HCT116 (cell line): ENCODE measurements at regions not wholly inside any gene's neighbourhood (a gene's known extent, or its start where the extent isn't known, plus 50 kb on each side); places are given as distances from the start of the nearest gene placed in this dataset.

Source experiments
- ATAC-seq: fragments of 200-7000 bp; cut with Tn5 transposase; 2 replicates; pipeline ENCODE4 v1.9.1; 2020; ENCODE audit warnings: mild to moderate bottlenecking, moderate library complexity
- BruUV-seq: library from RNA; stranded (reverse); fragments of 400-500 nt; replicated peaks from 2 replicates; lab custom pipeline; 2021; lab: Mats Ljungman, UMichigan
- CTCF ChIA-PET: fragments of 300-600 bp; sonication (Branson Sonifier 250); formaldehyde crosslinking; loops from one replicate; lab custom pipeline; 2021; ENCODE audit warnings: antibody characterized with exemption; lab: Charles Lee
- POLR2A ChIA-PET: fragments of 300-600, 350-600 bp; sonication (Branson Sonifier 250); formaldehyde crosslinking; loops from one replicate; lab custom pipeline; 2021; ENCODE audit warnings: antibody characterized with exemption; lab: Charles Lee
- RAD21 ChIA-PET, 2 experiments: fragments of 300-600 bp; sonication (Branson Sonifier 250); formaldehyde crosslinking; loops; one replicate each; lab custom pipeline; 2023; ENCODE audit warnings: low total read pairs in 2 of 2; ENCODE audit not compliant: uncharacterized antibody in 2 of 2, unreplicated experiment in 2 of 2, low non-redundant PET in 1 of 2; lab: Charles Lee
- DNase-seq: peaks from one replicate; pipeline ENCODE4 v3.0.0-alpha.2; 2010; ENCODE audit warnings: low read depth, low spot score
- H2AFZ ChIP-seq: fragments of 200-600 bp; shearing (Covaris generic), sonication (generic); 2 replicates; pipeline ENCODE4 v1.6.1; 2017; ENCODE audit warnings: low read depth, mixed run types, mixed read lengths, antibody characterized with exemption, low read length; ENCODE audit not compliant: poor library complexity, severe bottlenecking
- H3K27ac ChIP-seq: 2 replicates; pipeline ENCODE4 v1.5.1; 2012; ENCODE audit warnings: low read depth, low read length
- H3K27me3 ChIP-seq: fragments of 200-600 bp; sonication (generic); 2 replicates; pipeline ENCODE4 v1.6.1; 2016; ENCODE audit warnings: mixed run types, low read length, mixed read lengths; ENCODE audit not compliant: insufficient read depth
- H3K36me3 ChIP-seq, 2 experiments: fragments of 200-500 bp in 1 of 2; fragments of 200-600 bp in 1 of 2; sonication (Bioruptor generic) in 1 of 2; sonication (generic) in 1 of 2; 2 replicates each; pipeline versions ENCODE4 v1.5.1 to v1.6.1; 2014 to 2016; ENCODE audit warnings: low read length in 2 of 2, inconsistent platforms in 1 of 2, mixed read lengths in 1 of 2, mixed run types in 1 of 2; ENCODE audit not compliant: insufficient read depth in 2 of 2, control insufficient read depth in 1 of 2
- H3K4me1 ChIP-seq, 2 experiments: fragments of 200-600 bp in 1 of 2; sonication (generic) in 1 of 2; 2 replicates each; pipeline versions ENCODE4 v1.5.1 to v1.6.1; 2012 to 2017; ENCODE audit warnings: low read length in 2 of 2, inconsistent platforms in 1 of 2, mild to moderate bottlenecking in 1 of 2, mixed read lengths in 1 of 2, mixed run types in 1 of 2, moderate library complexity in 1 of 2; ENCODE audit not compliant: insufficient read depth in 2 of 2, control insufficient read depth in 1 of 2
- H3K4me2 ChIP-seq: fragments of 200-600 bp; sonication (generic); 2 replicates; pipeline ENCODE4 v1.6.1; 2017; ENCODE audit warnings: mixed run types, low read length, mixed read lengths
- H3K4me3 ChIP-seq, 2 experiments: fragments of 200-600 bp in 1 of 2; sonication (generic) in 1 of 2; replicated peaks in 1 of 2; 2 replicates each; pipeline ENCODE4 v1.5.1; 2011 to 2016; ENCODE audit warnings: low read length in 2 of 2, control low read depth in 1 of 2, low read depth in 1 of 2, mild to moderate bottlenecking in 1 of 2, mixed read lengths in 1 of 2, mixed run types in 1 of 2
- H3K79me2 ChIP-seq: fragments of 200-600 bp; sonication (generic); 2 replicates; pipeline ENCODE4 v1.6.1; 2017; ENCODE audit warnings: mild to moderate bottlenecking, mixed run types, low read length, moderate library complexity, mixed read lengths; ENCODE audit not compliant: insufficient read depth
- H3K9ac ChIP-seq: fragments of 200-600 bp; sonication (generic); 2 replicates; pipeline ENCODE4 v1.6.1; 2016; ENCODE audit warnings: low read length, mixed read lengths
- H3K9me2 ChIP-seq: fragments of 200-600 bp; sonication (generic), shearing (Covaris generic); 2 replicates; pipeline ENCODE4 v1.6.1; 2017; ENCODE audit warnings: mixed run types, mild to moderate bottlenecking, moderate library complexity; ENCODE audit not compliant: insufficient read depth
- H3K9me3 ChIP-seq, 2 experiments: fragments of 200-500 bp in 1 of 2; fragments of 200-600 bp in 1 of 2; sonication (Bioruptor generic) in 1 of 2; sonication (generic) in 1 of 2; 2 replicates each; pipeline ENCODE4 v1.6.1; 2014 to 2017; ENCODE audit warnings: low read length in 2 of 2, mixed read lengths in 2 of 2, inconsistent platforms in 1 of 2, low read depth in 1 of 2, mild to moderate bottlenecking in 1 of 2, mixed run types in 1 of 2, moderate library complexity in 1 of 2; ENCODE audit not compliant: control insufficient read depth in 1 of 2, insufficient read depth in 1 of 2
- H4K20me1 ChIP-seq: fragments of 200-600 bp; sonication (generic), shearing (Covaris generic); 2 replicates; pipeline ENCODE4 v1.6.1; 2017; ENCODE audit warnings: mixed run types, mild to moderate bottlenecking, moderate library complexity; ENCODE audit not compliant: insufficient read depth
- CBX3 ChIP-seq: IDR thresholded peaks from 2 replicates; pipeline ENCODE4 v1.6.1; 2012; ENCODE audit warnings: low read depth
- CEBPB ChIP-seq: IDR thresholded peaks from 2 replicates; pipeline ENCODE4 v1.6.1; 2012; ENCODE audit warnings: low read depth
- CTCF ChIP-seq, 3 experiments: fragments of 200-600 bp in 1 of 3; sonication (generic) in 1 of 3; IDR thresholded peaks in 2 of 3; conservative IDR thresholded peaks in 1 of 3; 2 replicates each; pipeline ENCODE4 v1.5.1; 2012 to 2017; ENCODE audit warnings: low read depth in 2 of 3, low read length in 2 of 3, antibody characterized with exemption in 1 of 3, borderline replicate concordance in 1 of 3, control low read depth in 1 of 3, mild to moderate bottlenecking in 1 of 3, mixed read lengths in 1 of 3, mixed run types in 1 of 3, moderate library complexity in 1 of 3; ENCODE audit not compliant: insufficient read depth in 1 of 3
- EGR1 ChIP-seq: IDR thresholded peaks from 2 replicates; pipeline ENCODE4 v1.6.1; 2012; ENCODE audit warnings: low read depth
- ELF1 ChIP-seq: IDR thresholded peaks from 2 replicates; pipeline ENCODE4 v1.6.1; 2012; ENCODE audit warnings: low read depth, borderline replicate concordance
- EZH2 ChIP-seq: fragments of 200-600 bp; sonication (generic); IDR thresholded peaks from 2 replicates; pipeline ENCODE4 v1.6.1; 2017; ENCODE audit warnings: antibody characterized with exemption, mixed run types
- FOSL1 ChIP-seq: IDR thresholded peaks from 2 replicates; pipeline ENCODE4 v1.6.1; 2012; ENCODE audit warnings: low read depth
- JUND ChIP-seq: IDR thresholded peaks from 2 replicates; pipeline ENCODE4 v1.6.1; 2012
- MAX ChIP-seq: IDR thresholded peaks from 2 replicates; pipeline ENCODE4 v1.6.1; 2012
- POLR2A ChIP-seq: IDR thresholded peaks from 2 replicates; pipeline ENCODE4 v1.7.0; 2011; ENCODE audit warnings: borderline replicate concordance; ENCODE audit not compliant: insufficient read depth, insufficient read length; ENCODE audit errors: extremely low read depth
- POLR2AphosphoS5 ChIP-seq: IDR thresholded peaks from 2 replicates; pipeline ENCODE4 v1.6.1; 2011; ENCODE audit warnings: mild to moderate bottlenecking, low read depth, low read length, moderate library complexity
- RAD21 ChIP-seq: IDR thresholded peaks from 2 replicates; pipeline ENCODE4 v1.6.1; 2012; ENCODE audit warnings: low read depth, mild to moderate bottlenecking
- REST ChIP-seq: IDR thresholded peaks from 2 replicates; pipeline ENCODE4 v1.6.1; 2012; ENCODE audit warnings: low read depth
- SIN3A ChIP-seq: IDR thresholded peaks from 2 replicates; pipeline ENCODE4 v1.6.1; 2012; ENCODE audit warnings: low read depth
- TCF7L2 ChIP-seq: IDR thresholded peaks from 2 replicates; pipeline ENCODE4 v1.7.0; 2011; ENCODE audit warnings: borderline replicate concordance, inconsistent platforms; ENCODE audit not compliant: insufficient read depth, insufficient read length; ENCODE audit errors: extremely low read depth
- YY1 ChIP-seq: IDR thresholded peaks from 2 replicates; pipeline ENCODE4 v1.6.1; 2011; ENCODE audit warnings: low read length, low read depth, moderate library complexity, mild to moderate bottlenecking; ENCODE audit not compliant: insufficient replicate concordance; ENCODE audit errors: extremely low read depth
- ZBTB33 ChIP-seq: IDR thresholded peaks from 2 replicates; pipeline ENCODE4 v1.6.1; 2011; ENCODE audit warnings: mild to moderate bottlenecking, low read length, moderate library complexity; ENCODE audit not compliant: insufficient replicate concordance; ENCODE audit errors: extremely low read depth
- ZFX ChIP-seq: fragments of 450-650 bp; IDR thresholded peaks from 2 replicates; pipeline ENCODE4 v1.6.1; 2017
- ZNF274 ChIP-seq: fragments of 200-500 bp; sonication (Bioruptor generic); IDR thresholded peaks from 2 replicates; pipeline ENCODE4 v1.6.1; 2014; ENCODE audit warnings: mild to moderate bottlenecking, low read depth, low read length, inconsistent platforms
- intact Hi-C: fragments of 100-400 bp; cut with micrococcal nuclease; formaldehyde crosslinking; loops from 2 replicates; pipeline ENCODE4 v1.10.0; 2022

- Histone ChIP-seq H3K4me3 (no peak overlapping the region), H2AFZ (no peak overlapping the region), H3K79me2 (no peaks in the 10 kb centered on the region), H3K9ac (no peak overlapping the region), H3K9me2 (no peaks in the 10 kb centered on the region), H3K9me3 (peaks cover 9 to 33% of the 10 kb centered on the region in 2 experiments; a peak in 2 of 4 replicates), H3K4me2 (no peak overlapping the region), H3K27me3 (no peaks in the 10 kb centered on the region), H3K27ac (no peak overlapping the region), H3K4me1 (no peaks in the 10 kb centered on the region), H4K20me1 (no peaks in the 10 kb centered on the region; the same call in 1 of the 2 replicates), H3K36me3 (no peaks in the 10 kb centered on the region)
- DNase-seq, result no peak
- intact Hi-C loops, result no loop called here
- BruUV-seq, result no TSS peak
- no peak for TF ChIP-seq YY1
- TF ChIP-seq TCF7L2, result no peak
- TF ChIP-seq JUND, result no peak
- no peak for TF ChIP-seq ZFX
- TF ChIP-seq SIN3A, result no peak
- no peak for TF ChIP-seq FOSL1
- no peak for TF ChIP-seq POLR2A
- TF ChIP-seq ZNF274, result no peak
- no peak for TF ChIP-seq MAX
- no peak for TF ChIP-seq EZH2
- no peak for TF ChIP-seq CBX3
- TF ChIP-seq CEBPB, result no peak
- TF ChIP-seq RAD21, result no peak
- no peak for TF ChIP-seq CTCF (IDR thresholded peaks at IDR 0.05 in 2 of 3, conservative IDR thresholded peaks at IDR 0.05 in 1 of 3; ENCODE audit: borderline replicate concordance in 1 of 3, insufficient read depth in 1 of 3, low read depth in 2 of 3, low read length in 2 of 3)
- TF ChIP-seq ZBTB33, result no peak
- TF ChIP-seq POLR2AphosphoS5, result no peak
- TF ChIP-seq EGR1, result no peak
- TF ChIP-seq ELF1, result no peak
- TF ChIP-seq REST, result no peak
- CTCF ChIA-PET, result no interaction called here
- POLR2A ChIA-PET, result no interaction called here
- ATAC-seq, result no peak
- RAD21 ChIA-PET, result no interaction called here
Observed at GRCh38 chr16:59881376-59881775, 1147.3 kb upstream of the GOT2 start.
